HG03045 (cell line): ENCODE measurements at regions not wholly inside any gene's neighbourhood (a gene's known extent, or its start where the extent isn't known, plus 50 kb on each side); places are given as distances from the start of the nearest gene placed in this dataset.

Experiments
- ATAC-seq: cut with Tn5 transposase; IDR thresholded peaks from one replicate; pipeline ENCODE4 v1.9.1; 2021; ENCODE audit warnings: mild to moderate bottlenecking, moderate library complexity; ENCODE audit not compliant: unreplicated experiment

DNA sequence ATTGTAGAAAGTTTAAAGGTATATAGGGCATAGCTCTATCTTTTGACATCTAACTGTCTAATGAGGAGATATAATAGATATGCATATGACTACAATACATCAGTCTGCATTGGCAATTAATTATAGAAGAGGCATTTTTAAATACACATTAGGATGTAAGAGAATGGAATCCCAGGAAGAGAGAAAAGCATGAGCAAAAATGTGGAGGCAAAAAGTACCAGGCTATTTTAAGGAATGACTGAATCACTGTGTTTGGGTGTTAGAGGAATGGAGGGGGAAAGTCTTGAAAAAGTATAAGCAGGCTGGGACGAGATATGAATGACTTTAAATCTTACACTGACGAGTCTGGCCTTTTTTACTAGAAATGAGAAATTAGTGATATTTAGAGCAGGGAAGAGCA, 138.4 kb upstream of the ZNF462 start:
- no peak for ATAC-seq

DNA sequence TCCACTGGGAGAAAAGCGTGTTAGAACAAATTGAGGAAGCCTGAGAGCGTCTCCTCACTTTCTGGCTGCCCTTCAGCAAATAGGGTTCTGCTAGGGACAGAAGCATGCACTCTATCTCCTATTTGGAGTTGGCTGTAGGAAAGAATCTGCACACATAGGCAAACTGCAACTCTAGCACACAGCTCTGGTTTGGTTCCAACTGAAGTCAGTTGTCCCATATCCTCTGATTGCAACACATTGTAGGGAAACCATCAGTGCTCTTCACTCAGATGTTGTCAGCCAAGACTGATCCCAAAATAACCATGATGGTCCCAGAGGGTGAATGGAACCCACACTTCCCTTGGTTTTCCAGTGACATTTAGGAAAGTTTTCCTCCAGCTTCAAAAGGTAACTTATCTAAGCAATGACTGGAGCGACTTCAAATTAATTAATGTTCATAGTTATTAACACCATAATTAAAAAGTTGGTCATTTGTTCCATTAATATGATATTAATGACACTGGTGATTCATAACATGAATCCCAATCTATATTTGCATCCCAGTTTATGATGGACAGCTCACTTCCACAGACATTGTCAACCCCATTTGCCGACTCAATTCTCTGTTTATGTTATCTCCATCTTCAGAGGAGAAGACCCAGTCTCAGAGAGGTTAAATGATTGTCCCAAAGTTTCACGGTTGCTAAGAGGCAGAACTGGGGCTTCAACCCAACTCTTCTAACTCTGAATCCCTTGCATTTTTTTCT, 136.7 kb upstream of the ZNF462 start:
- no peak for ATAC-seq

DNA sequence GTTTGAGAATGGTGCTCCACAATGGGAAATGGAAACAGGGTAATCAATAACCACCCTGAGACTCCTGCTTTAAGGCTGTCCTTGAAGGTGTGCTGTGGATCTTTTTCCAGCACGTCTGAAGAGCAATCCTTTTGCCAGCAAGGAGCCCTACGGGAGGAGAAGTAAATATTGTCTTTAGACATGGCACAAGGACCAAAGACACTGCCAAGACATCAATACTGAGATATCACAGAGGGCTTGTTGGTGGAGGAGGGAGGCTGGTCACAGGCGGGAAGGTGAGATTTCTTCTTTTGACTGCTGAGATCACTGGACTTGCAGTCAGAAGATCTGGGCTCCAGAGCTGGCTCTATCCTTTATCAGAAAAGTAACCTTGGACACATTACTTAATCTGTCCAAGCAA, 135.0 kb upstream of the ZNF462 start:
- ATAC-seq, result no peak

DNA sequence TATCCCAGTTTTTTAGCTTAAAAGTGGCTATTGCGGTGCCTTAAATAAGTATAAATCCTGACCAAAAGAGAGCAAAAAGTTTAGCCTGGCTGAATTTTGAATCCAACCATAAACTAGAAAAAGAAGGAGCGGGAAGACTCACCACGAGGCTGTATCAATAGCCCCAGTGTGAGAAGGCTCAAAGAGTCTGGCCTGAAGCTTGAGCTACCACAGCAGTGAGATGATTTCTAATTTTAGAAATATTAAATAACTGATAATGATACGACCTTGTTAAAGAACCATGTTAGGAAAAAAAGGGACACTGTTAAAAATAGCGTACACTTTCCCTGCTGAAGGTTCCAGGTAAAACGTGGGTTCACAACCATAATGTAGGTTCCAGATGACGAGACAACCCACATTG, 134.1 kb upstream of the ZNF462 start:
- no peak for ATAC-seq

DNA sequence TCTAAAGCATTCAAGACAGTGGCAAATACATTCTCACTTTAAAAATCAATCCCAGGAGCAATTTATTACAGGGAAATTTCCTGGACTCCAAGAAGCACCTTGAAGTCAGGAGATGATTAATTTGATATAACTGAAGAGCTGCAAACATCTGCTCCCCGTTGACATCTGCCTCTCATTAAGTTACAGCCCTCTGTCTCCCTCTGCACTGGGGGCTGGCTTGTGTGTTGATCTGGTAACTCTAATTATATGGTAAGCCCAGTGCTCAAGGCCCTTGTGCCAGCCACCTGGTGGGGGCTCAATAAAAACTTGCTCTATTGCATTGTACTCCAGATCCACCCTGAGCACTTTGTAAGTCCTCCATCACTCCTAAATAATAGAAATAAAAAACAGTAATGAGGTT, 131.1 kb upstream of the ZNF462 start:
- no peak for ATAC-seq

DNA sequence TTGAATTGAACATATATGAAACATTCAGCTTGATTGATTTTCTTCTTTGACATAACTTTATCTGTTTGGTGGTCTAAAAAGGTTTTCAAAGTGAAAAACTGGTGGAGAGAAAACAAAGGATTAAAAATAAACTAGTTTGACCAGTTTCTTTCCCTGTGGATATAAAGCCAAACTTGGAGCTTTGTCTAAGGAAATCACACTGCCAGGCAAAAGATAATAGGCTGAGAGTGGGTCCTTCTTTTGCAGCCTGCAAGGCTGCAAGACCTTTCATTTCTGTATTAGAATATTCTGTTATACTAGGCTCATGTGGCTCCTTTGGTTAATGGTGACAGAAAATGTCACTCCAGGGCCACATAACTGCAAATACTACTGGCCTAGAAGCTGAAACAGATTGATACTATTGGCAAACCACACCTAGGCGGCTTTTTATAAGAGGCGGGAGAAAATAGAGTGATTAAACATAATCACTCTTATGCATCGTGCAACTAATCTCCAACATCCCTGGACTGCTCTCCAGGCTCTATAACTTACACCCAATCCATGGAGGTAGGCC, 129.1 kb upstream of the ZNF462 start:
- no peak for ATAC-seq

DNA sequence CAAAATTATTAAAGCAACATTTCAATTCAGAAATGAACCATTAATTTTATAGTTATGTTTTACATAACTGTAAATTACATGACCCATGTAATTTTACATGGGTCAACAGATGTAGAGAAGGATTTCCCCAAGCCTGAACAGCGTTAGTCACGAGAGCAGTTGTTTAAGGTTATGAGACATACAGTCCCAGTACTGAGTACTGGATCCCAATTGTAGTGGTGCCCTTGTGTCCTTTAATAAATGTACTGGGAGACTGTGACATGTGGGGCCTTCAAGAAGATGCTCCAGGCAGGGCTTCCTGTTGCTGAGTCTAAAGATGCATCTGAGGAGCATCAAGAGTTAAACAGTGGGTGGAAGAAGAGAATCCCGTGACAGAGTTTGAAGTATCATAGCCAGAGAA, 125.5 kb upstream of the ZNF462 start:
- no peak for ATAC-seq

DNA sequence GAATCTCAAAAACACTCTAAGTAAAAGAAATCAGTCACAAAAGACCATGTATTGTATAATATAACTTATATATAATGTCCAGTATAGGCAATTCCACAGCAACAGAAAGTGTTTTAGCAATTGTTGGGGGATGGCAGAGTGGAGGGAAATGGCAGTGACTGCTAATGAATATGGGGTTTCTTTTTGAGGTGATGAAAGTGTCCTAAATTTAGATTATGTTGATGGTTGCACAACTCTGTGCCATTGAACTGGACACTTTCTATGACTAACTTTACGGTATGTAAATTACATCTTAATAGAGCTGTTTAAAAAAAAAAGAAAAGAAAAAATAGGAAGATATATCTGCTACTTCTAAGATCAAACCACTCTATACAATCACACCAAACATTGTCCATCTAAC, 124.9 kb upstream of the ZNF462 start:
- ATAC-seq, result no peak

DNA sequence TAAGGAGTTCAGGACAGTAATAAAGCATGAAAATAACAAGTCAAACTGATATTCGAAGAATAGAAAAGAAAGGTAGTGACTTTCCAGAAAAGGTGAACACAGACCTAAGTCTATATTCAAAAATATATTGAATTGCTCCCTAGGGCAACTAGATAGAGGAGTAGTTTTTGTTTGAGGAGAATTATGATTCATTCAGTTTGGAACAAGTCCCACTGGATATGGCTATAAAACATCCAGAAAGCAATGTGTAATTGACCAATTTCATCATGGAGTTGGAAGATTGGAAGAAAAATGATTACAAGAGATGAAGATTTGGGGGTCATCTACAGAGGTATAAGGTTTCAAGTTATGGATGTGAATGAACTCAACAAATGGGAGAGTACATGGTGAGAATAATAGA, 117.5 kb upstream of the ZNF462 start:
- no peak for ATAC-seq

DNA sequence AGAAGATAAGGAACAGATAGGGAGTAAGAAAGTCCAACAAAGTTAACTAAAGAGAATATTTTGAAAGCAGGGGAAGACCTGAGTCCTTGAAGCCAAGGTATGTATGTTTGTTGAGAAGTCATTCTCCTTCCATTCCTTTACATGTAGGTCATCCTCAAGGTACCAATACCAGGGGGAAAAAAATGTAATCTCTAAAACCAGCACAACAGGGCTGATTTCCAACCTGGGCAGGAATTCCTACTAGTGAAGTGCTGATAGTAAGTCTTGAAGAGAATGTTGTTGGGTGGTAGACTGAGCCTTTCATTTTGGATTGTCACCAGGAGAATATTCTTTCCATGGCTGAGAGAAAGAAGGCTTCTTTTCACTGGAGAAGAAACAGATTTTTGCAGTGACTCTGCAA, 117.1 kb upstream of the ZNF462 start:
- no peak for ATAC-seq

DNA sequence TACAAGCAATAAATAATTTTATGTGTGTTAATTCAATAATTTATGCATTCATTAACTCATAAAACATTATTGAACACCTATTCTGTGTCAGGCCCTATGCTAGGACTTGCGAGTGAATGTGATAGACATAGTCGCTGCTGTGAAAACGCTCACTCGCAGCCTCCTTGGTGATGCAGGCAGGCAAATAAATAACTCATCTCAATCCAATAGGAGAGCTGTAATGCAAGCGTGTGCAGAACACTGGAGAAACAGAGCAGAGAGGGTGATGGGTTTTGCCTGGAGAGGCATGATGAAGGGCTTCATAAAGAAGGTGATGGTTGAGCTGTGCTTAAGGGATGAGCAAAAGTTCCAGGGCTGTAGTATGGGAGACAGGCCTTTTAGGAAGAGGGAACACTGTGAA, 111.3 kb upstream of the ZNF462 start:
- no peak for ATAC-seq

DNA sequence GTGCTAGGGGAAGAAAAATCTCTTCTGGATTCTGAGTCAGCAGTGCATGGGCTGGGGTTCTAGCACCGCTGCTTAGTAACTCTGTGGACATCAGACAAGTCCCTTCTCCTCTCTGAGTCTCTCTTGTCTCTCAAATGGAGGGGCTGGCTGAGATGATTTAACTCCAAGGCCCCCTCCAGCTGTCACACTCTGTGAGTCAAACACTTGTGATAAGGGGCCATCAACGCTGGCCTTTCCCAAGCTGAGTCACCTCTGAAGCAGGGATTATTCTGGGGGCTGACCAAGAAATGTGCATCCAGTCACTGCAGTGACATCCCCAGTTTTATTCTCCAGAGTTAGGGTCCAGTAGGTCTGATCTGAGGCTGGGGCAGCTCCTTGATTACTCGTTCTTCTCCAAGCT, 110.4 kb upstream of the ZNF462 start:
- ATAC-seq, result no peak

DNA sequence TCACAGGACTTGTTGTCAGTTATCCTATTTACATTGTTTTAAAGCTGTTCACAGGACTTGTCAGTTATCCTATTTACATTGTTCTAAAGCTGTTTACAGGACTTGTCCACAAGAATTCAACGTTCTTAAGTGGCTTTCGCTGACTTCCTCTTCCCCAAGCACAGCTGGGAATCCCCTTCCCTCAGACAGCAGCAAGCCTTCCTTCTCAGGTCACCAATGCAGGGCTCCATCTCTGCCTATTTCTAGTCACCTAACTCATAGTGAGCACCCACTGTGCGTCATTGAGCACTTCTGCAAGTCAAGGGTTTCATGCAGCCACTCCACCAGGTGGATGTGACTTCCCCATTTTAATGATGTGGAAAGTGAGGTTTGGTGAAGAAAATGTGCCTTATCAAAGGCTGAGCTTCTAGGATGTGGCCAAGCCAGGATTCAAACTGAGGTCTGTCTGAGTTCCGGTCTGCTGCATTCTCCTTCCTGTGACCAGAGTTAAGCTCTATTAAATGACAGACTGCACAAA, 109.8 kb upstream of the ZNF462 start:
- ATAC-seq, result peak; percentile 86

DNA sequence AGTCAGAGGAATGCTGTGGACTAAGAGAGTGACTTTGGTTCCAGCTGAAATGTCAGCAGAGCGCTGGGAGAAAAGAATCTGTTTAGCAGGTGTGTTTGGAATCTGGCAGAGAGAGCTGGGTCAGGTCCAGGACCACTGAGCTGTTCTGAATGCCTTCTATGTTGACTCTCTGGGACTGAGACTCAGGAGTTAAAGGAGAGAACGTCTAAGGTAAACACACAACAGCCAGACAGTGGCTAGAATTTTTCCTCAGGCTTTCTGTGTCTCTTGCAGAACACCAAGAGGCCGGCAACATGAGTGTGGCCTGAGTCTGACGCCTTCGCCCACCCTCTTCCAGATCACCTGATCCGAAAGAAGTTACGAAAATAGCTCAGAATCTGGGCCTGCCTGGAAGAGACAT, 107.2 kb upstream of the ZNF462 start:
- ATAC-seq, result no peak

DNA sequence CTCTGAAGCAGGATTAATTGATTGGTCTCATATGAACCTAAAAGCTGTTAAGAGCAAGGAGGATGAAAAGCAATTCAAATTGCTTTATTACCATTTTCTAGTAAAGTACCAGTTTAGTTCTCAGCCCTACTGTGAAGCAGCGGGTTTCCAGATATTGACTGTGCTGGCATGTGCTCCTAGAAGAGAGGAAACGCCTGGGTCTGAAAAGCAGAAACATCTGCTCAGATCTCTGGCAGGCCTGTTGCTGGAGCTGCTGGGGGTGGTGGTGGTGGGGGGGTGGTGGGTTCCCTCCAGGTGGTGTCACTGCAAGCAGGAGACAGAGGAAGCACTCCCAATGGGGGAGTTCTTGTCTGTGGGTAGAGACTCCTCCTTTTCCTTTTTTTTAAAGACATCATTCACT, 105.5 kb upstream of the ZNF462 start:
- ATAC-seq, result no peak

DNA sequence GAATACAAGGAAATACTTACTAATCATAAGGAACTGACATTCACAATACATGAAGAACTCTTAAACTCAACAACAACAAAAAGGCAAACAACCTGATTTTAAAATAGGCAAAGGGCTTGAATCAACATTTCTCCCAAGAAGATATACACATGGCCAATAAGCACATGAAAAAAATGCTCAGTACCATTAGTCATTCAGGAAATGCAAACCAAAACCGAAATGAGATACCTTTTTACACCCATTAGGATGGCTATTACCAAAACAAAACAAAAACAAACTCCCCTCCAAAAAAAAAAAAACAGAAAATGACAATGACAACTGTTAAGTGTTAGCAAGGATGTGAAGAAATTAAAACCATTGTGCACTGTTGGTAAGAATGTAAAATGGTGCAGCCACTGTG, 104.1 kb upstream of the ZNF462 start:
- ATAC-seq, result peak; percentile 83

DNA sequence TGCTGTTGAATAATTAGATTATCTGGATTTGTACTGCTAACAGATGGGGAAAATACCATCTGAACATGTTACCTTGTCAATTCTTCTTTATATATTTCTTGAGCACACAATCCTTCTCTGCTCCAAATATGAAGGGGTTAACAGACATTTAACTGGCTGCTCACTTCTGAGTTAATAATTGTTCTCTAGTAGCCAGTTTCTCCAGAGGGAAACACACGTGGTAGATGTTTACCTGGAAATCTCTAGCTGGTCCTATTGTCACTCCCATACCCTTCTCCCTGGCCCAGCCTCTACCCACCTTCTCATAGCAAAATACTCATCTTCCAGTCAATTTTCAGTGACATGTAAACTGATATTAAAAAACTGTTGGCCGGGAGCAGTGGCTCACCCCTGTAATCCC, 101.5 kb upstream of the ZNF462 start:
- no peak for ATAC-seq

DNA sequence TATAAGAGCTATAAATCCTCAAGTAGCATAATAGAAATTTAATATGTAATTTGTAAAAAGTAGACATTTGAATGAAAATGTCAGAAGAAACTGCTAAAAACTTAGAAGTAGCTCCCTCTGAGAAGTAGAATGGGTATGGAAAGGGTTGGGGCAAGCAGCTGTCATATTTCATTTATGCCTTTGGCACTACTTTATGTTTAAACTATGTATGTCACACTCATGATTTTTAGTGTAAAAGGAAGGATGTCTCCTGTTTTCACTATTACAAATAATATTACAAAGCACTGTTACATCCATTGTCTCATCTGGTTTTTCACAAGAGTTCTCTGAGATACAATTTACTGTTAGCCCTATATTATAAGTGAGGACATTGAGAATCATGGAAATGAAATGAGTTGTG, 96.3 kb upstream of the ZNF462 start:
- no peak for ATAC-seq

DNA sequence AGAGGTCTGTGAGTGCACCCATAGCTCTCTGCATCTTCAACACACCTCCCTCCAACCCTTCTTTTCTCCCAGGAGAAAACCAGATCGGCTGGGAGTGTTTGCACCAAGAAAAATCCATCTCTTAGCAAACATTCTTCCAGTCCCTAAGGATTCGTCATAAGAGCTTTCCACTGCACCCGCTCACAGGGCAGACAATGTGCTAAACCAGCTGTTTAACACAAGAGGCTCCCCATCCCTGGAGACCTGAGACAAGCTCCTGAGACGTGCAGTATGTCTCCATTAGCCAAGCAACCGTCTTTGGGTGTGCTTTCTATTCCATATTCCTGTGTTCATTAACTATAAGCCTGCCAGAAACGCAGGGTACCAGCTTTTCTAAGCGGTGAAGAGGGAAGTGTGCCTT, 93.6 kb upstream of the ZNF462 start:
- ATAC-seq, result no peak

DNA sequence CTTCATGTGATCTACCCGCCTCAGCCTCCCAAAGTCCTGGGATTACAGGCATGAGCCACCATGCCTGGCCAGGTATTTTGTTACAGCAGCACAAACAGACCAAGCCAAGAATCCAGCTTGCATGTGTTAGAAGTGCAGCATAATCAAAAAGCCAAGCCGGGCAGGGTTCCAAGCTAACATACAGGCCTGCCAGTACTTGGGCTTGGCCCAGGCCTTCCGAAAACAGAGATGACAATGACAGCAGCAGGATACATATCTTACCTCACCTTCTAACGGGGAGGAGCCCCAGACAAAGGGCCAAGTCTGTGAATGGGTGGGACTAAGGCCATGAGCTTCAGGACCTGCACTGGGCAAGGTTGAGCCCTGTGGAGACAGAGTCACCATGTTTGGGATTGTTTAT, 91.4 kb upstream of the ZNF462 start:
- no peak for ATAC-seq

DNA sequence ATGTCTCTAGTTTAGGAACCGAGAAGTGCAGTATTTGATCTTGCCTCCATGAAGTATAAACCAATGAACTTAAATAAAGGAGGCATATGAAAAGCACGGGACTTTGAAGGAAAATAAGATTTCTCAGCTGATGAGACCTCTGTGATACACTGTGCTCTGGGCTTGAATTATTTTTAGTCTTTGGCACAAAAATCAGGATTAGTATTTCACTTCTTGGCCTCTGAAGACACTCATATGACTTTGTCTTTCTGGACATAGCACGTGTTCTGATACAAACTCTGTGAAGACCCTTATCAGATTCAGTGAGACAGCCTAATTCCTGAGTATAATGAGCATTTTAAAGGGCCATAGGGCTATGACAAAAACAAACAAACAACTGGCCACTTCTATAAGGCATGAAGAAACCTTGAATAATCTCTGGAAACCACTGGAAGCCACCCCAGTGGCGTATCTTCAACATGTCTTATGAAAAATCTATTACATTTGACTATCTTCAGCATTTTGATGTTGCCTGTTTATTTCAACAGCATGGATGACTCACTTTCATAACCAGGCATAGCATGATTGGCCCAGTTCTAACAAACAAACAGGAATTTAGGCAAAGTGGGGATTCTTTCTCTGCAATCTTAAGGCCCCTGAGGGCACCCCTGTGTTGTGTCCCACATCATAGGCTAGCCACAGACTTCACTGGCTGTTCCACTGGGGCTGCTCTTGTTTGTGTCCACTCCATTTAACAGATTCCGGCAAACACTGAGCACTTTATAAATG, 90.3 kb upstream of the ZNF462 start:
- no peak for ATAC-seq

DNA sequence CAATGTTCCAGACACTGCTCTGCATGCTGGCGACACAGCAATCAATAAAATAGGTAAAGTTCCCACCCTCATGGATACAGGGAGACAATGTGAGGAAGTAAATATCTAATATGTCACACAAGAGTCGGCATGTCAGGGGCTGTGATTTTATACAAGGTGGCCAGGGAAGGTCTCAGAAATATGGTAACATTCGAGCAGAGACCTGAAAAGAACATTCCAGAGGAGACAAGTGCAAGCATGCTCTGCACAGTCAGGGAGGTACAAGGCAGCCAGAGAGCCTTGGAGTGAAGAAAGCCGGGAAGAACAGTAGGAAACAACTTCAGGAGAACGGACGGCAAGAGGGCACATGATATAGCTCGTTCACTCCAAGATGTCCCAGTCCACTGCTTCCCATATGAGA, 89.2 kb upstream of the ZNF462 start:
- no peak for ATAC-seq
